ENCODE measurements at regions not wholly inside any gene's neighbourhood (a gene's known extent, or its start where the extent isn't known, plus 50 kb on each side); places are given as distances from the start of the nearest gene placed in this dataset.
"Not testable (repeated sequence)": the region's sequence is repeated elsewhere in the genome, so short reads cannot be mapped to it uniquely, and the experiment has no call there.

- CTCF ChIA-PET = no interaction called here
- Mint-ChIP-seq H3K36me3 (ENCODE audit: low read depth) (no peaks in the 10 kb centered on the region), H3K9me3 (ENCODE audit: insufficient read depth) (no peaks in the 10 kb centered on the region), H3K4me3 (no peak overlapping the region), H3K4me1 (ENCODE audit: low read depth) (no peaks in the 10 kb centered on the region), H3K27ac (no peak overlapping the region), H3K27me3 (ENCODE audit: low read depth) (no peaks in the 10 kb centered on the region)
- POLR2A ChIA-PET = interaction anchor here (0.6 kb wide), 1 partner anchor 46 kb away, joined by 3 read pairs; no protein-coding TSS in a partner anchor
- DNase-seq = no peak
- no peak for ATAC-seq
Measured at GRCh38 chr2:223187256-223187655, 135.3 kb downstream of the KCNE4 start.

- H3K36me3 Mint-ChIP-seq (ENCODE audit: low read depth); H3K9me3 Mint-ChIP-seq (ENCODE audit: insufficient read depth); DNase-seq; H3K4me1 Mint-ChIP-seq (ENCODE audit: low read depth); H3K4me3 Mint-ChIP-seq; POLR2A ChIA-PET; ATAC-seq; H3K27me3 Mint-ChIP-seq (ENCODE audit: low read depth); H3K27ac Mint-ChIP-seq; CTCF ChIA-PET: not testable (repeated sequence)
Measured at GRCh38 chr2:223190561-223191206, 138.7 kb downstream of the KCNE4 start.

GRCh38 chr2:223196331-223196730 is 144.3 kb downstream of the KCNE4 start:
- H3K4me1 Mint-ChIP-seq (ENCODE audit: low read depth) = no peaks in the 10 kb centered on the region
- POLR2A ChIA-PET = no interaction called here

GRCh38 chr2:223197046-223197445 is 145.1 kb downstream of the KCNE4 start:
- H3K4me3 Mint-ChIP-seq = no peak overlapping the region
- ATAC-seq = no peak
- H3K9me3 Mint-ChIP-seq (ENCODE audit: insufficient read depth) = no peaks in the 10 kb centered on the region
- DNase-seq = no peak
- no peaks in the 10 kb centered on the region for H3K4me1 Mint-ChIP-seq (ENCODE audit: low read depth)
- ChIA-PET POLR2A (no interaction called here), CTCF (no interaction called here)
- no peaks in the 10 kb centered on the region for H3K36me3 Mint-ChIP-seq (ENCODE audit: low read depth)
- H3K27ac Mint-ChIP-seq = no peak overlapping the region
- no peaks in the 10 kb centered on the region for H3K27me3 Mint-ChIP-seq (ENCODE audit: low read depth)

More at GRCh38 chr2:223196331-223196730, 144.3 kb downstream of the KCNE4 start:
- no peaks in the 10 kb centered on the region for H3K9me3 Mint-ChIP-seq (ENCODE audit: insufficient read depth)
- H3K27ac Mint-ChIP-seq = no peak overlapping the region
- H3K27me3 Mint-ChIP-seq (ENCODE audit: low read depth) = no peaks in the 10 kb centered on the region
- CTCF ChIA-PET = no interaction called here
- no peaks in the 10 kb centered on the region for H3K36me3 Mint-ChIP-seq (ENCODE audit: low read depth)
- no peak for DNase-seq
- ATAC-seq = no peak
- no peak overlapping the region for H3K4me3 Mint-ChIP-seq

- POLR2A ChIA-PET = no interaction called here
- no peak overlapping the region for H3K4me3 Mint-ChIP-seq
- ATAC-seq (no peak), DNase-seq (no peak)
- no peak overlapping the region for H3K27ac Mint-ChIP-seq
- CTCF ChIA-PET = no interaction called here
- H3K9me3 Mint-ChIP-seq (ENCODE audit: insufficient read depth) = no peaks in the 10 kb centered on the region
- H3K4me1 Mint-ChIP-seq (ENCODE audit: low read depth) = no peaks in the 10 kb centered on the region
- no peaks in the 10 kb centered on the region for H3K27me3 Mint-ChIP-seq (ENCODE audit: low read depth)
- no peaks in the 10 kb centered on the region for H3K36me3 Mint-ChIP-seq (ENCODE audit: low read depth)
Measured at GRCh38 chr2:223199531-223200515, 147.8 kb downstream of the KCNE4 start.

- H3K9me3 Mint-ChIP-seq (ENCODE audit: insufficient read depth) = no peaks in the 10 kb centered on the region
- no peaks in the 10 kb centered on the region for H3K36me3 Mint-ChIP-seq (ENCODE audit: low read depth)
- ATAC-seq = no peak
- DNase-seq = no peak
- no peak overlapping the region for H3K27ac Mint-ChIP-seq
- no peaks in the 10 kb centered on the region for H3K4me1 Mint-ChIP-seq (ENCODE audit: low read depth)
- H3K4me3 Mint-ChIP-seq = no peak overlapping the region
- POLR2A ChIA-PET = no interaction called here
- H3K27me3 Mint-ChIP-seq (ENCODE audit: low read depth) = no peaks in the 10 kb centered on the region
- CTCF ChIA-PET = no interaction called here
Measured at GRCh38 chr2:223203971-223204929, 152.3 kb downstream of the KCNE4 start.

- H3K4me3 Mint-ChIP-seq = no peak overlapping the region
- no peaks in the 10 kb centered on the region for H3K36me3 Mint-ChIP-seq (ENCODE audit: low read depth)
- DNase-seq = no peak
- no peaks in the 10 kb centered on the region for H3K27me3 Mint-ChIP-seq (ENCODE audit: low read depth)
- no peaks in the 10 kb centered on the region for H3K9me3 Mint-ChIP-seq (ENCODE audit: insufficient read depth)
- ATAC-seq = no peak
- ChIA-PET CTCF (no interaction called here), POLR2A (no interaction called here)
- H3K4me1 Mint-ChIP-seq (ENCODE audit: low read depth) = no peaks in the 10 kb centered on the region
- no peak overlapping the region for H3K27ac Mint-ChIP-seq
Measured at GRCh38 chr2:223210489-223210888, 158.5 kb downstream of the KCNE4 start.

- no peaks in the 10 kb centered on the region for H3K36me3 Mint-ChIP-seq (ENCODE audit: low read depth)
- ATAC-seq = no peak
- no peaks in the 10 kb centered on the region for H3K9me3 Mint-ChIP-seq (ENCODE audit: insufficient read depth)
- CTCF ChIA-PET = no interaction called here
- no peak overlapping the region for H3K4me3 Mint-ChIP-seq
- POLR2A ChIA-PET = no interaction called here
- H3K27ac Mint-ChIP-seq = no peak overlapping the region
- H3K27me3 Mint-ChIP-seq (ENCODE audit: low read depth) = no peaks in the 10 kb centered on the region
- no peaks in the 10 kb centered on the region for H3K4me1 Mint-ChIP-seq (ENCODE audit: low read depth)
- DNase-seq = no peak
Measured at GRCh38 chr2:223214394-223215253, 162.6 kb downstream of the KCNE4 start.

- no peaks in the 10 kb centered on the region for H3K9me3 Mint-ChIP-seq (ENCODE audit: insufficient read depth)
- no peaks in the 10 kb centered on the region for H3K4me1 Mint-ChIP-seq (ENCODE audit: low read depth)
- no peak overlapping the region for H3K27ac Mint-ChIP-seq
- ChIA-PET CTCF (no interaction called here), POLR2A (no interaction called here)
- H3K36me3 Mint-ChIP-seq (ENCODE audit: low read depth) = no peaks in the 10 kb centered on the region
- no peak for DNase-seq
- ATAC-seq = no peak
- H3K4me3 Mint-ChIP-seq = no peak overlapping the region
- no peaks in the 10 kb centered on the region for H3K27me3 Mint-ChIP-seq (ENCODE audit: low read depth)
Measured at GRCh38 chr2:223215254-223215516, 163.2 kb downstream of the KCNE4 start.

GRCh38 chr2:223217373-223217772 is 165.4 kb downstream of the KCNE4 start:
- no peak overlapping the region for H3K4me3 Mint-ChIP-seq
- no peaks in the 10 kb centered on the region for H3K36me3 Mint-ChIP-seq (ENCODE audit: low read depth)
- no peaks in the 10 kb centered on the region for H3K4me1 Mint-ChIP-seq (ENCODE audit: low read depth)
- DNase-seq (no peak), ATAC-seq (no peak)
- POLR2A ChIA-PET = no interaction called here
- no peak overlapping the region for H3K27ac Mint-ChIP-seq
- H3K27me3 Mint-ChIP-seq (ENCODE audit: low read depth) = no peaks in the 10 kb centered on the region
- CTCF ChIA-PET = no interaction called here
- H3K9me3 Mint-ChIP-seq (ENCODE audit: insufficient read depth) = no peaks in the 10 kb centered on the region

- no peaks in the 10 kb centered on the region for H3K27me3 Mint-ChIP-seq (ENCODE audit: low read depth)
- H3K9me3 Mint-ChIP-seq (ENCODE audit: insufficient read depth) = no peaks in the 10 kb centered on the region
- H3K4me3 Mint-ChIP-seq = no peak overlapping the region
- ChIA-PET POLR2A (no interaction called here), CTCF (no interaction called here)
- H3K27ac Mint-ChIP-seq = no peak overlapping the region
- no peaks in the 10 kb centered on the region for H3K36me3 Mint-ChIP-seq (ENCODE audit: low read depth)
- no peak for ATAC-seq
- DNase-seq = no peak
- no peaks in the 10 kb centered on the region for H3K4me1 Mint-ChIP-seq (ENCODE audit: low read depth)
Measured at GRCh38 chr2:223218587-223219178, 166.7 kb downstream of the KCNE4 start.
